ENCODE measurements at regions not wholly inside any gene's neighbourhood (a gene's known extent, or its start where the extent isn't known, plus 50 kb on each side); places are given as distances from the start of the nearest gene placed in this dataset.

DNA sequence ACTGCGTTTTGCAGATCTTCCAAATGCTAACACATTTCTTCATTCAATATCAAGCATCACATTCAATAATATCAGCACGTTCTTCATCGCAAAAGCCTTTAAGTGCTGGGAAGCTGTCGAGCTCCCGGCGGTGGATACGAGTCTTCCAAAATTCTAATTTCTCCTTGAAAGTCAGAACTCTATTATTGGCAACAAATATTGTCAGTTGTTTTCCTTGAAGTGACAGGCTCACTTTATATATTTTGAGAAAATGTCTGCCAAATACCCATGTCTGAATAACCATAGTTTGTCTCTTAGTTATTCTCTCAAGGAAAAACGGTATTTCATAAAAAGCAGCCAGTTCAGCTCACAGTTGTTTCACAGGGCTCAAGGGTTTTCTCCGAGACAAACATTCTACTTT, 226.2 kb upstream of the C1orf174 start:
- TF ChIP-seq, protein P1, sequence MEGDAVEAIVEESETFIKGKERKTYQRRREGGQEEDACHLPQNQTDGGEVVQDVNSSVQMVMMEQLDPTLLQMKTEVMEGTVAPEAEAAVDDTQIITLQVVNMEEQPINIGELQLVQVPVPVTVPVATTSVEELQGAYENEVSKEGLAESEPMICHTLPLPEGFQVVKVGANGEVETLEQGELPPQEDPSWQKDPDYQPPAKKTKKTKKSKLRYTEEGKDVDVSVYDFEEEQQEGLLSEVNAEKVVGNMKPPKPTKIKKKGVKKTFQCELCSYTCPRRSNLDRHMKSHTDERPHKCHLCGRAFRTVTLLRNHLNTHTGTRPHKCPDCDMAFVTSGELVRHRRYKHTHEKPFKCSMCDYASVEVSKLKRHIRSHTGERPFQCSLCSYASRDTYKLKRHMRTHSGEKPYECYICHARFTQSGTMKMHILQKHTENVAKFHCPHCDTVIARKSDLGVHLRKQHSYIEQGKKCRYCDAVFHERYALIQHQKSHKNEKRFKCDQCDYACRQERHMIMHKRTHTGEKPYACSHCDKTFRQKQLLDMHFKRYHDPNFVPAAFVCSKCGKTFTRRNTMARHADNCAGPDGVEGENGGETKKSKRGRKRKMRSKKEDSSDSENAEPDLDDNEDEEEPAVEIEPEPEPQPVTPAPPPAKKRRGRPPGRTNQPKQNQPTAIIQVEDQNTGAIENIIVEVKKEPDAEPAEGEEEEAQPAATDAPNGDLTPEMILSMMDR (IDR thresholded peaks at IDR 0.05; ENCODE audit: insufficient read depth, low read depth, low read length): no peak
- no peak for TF ChIP-seq EZH2 (IDR thresholded peaks at IDR 0.05; ENCODE audit: insufficient read depth, low read length)
